GM19240 (cell line): ENCODE measurements at regions not wholly inside any gene's neighbourhood (a gene's known extent, or its start where the extent isn't known, plus 50 kb on each side); places are given as distances from the start of the nearest gene placed in this dataset.
"Not testable (repeated sequence)": the region's sequence is repeated elsewhere in the genome, so short reads cannot be mapped to it uniquely, and the experiment has no call there.

ENCODE experiments used
- DNase-seq: peaks from one replicate; pipeline ENCODE4 v3.0.0; 2011; ENCODE audit warnings: low spot score; ENCODE audit not compliant: insufficient read length

DNA sequence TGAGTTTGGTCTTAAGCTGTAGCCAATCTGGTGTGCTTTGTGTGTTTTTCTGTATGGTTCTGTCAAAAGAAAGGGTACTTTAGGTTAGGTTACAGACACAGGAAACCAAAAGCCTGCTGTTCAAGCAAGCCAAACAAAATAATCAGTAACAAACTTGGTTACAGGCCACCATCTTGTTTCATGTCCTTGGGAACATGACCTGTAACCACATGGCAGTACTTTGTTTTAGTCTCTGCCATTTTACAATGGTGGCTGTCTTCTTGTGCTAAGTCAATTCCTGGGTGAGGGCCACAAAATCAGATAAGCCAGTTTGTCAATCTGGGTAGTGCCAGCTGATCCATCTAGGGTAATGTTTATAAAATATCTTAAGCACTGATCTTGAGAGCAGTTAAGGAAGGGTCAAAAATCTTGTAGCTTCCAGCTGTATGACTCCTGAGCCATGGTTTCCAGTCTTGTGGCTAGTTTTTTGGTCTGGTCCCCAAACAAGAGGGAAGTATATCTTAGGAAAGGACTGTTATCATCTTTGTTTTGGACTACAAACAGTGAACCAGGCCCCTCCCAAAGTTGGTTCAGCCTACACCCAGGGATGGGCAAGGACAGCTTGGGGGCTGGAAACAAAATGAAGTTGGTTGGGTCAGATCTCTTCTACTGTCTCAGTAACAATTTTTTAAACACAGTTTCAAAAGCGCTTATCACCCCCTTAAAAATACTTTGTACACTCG, 90.0 kb downstream of the IGLL5 start:
- DNase-seq: no peak

DNA sequence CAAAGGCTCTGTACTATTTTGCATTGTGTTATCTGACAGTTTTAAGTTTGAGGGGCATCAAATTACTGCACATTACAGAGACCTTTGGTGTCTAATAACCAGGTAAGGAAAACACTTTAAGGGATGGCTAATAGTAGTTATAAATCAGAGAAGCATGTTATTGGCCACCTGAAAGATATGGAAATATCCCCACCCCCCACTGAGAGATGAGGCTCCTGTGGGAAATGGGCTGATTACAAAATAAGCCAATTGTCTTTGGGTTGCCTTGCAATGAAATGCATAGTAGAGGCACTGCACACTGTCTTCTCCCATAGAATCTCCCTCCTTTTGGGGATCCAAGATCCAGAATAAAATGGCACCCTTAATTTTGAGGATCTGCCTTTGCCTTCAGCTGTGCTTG, 91.0 kb downstream of the IGLL5 start:
- DNase-seq: no peak

DNA sequence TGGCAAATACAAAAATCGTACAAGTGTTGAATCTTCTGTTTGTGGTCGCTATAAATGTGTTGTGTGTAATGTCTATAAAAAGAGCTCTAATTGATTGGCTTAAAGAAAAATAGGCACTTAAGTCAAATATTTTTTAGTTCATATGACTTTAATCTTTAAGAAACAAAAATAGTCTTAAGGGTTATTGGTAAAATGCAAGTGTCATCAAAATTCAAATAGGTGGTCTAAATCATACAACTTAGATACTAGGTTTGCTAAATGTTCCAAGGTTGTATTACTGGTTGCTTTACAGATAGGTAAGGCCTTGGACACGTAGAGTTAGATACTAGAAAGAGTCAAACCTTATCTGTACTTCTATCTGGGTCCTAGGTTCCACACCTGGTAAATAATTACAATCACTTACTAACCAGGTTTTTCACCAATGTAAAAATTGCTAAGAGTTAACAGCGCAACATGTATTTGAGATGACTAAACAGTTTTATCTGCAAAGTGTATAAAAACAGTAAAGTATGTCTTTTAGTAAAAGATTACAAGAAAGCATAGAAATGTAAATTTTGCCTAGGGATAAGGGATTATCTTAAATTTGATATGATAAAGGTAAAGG, 91.1 kb upstream of the GNAZ start:
- DNase-seq: no peak

DNA sequence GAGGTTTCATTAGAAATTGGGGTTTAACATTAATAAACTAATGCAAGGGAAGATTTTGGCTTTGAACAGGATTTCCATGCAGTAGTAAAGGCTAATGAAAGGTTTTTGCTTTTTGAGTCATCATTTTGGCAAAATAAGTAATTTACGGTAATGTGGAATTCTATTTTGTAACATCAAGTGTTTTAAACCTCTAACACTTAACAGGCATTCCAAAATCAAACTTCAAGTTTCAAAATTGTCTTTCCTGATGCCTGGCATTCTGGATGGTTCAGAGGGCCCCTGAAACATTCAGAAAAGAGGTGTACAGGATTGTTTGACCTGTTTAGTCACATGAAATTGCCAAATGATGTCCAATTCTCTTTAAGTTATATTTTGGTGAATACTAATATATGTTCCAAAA, 90.4 kb upstream of the GNAZ start:
- no peak for DNase-seq

DNA sequence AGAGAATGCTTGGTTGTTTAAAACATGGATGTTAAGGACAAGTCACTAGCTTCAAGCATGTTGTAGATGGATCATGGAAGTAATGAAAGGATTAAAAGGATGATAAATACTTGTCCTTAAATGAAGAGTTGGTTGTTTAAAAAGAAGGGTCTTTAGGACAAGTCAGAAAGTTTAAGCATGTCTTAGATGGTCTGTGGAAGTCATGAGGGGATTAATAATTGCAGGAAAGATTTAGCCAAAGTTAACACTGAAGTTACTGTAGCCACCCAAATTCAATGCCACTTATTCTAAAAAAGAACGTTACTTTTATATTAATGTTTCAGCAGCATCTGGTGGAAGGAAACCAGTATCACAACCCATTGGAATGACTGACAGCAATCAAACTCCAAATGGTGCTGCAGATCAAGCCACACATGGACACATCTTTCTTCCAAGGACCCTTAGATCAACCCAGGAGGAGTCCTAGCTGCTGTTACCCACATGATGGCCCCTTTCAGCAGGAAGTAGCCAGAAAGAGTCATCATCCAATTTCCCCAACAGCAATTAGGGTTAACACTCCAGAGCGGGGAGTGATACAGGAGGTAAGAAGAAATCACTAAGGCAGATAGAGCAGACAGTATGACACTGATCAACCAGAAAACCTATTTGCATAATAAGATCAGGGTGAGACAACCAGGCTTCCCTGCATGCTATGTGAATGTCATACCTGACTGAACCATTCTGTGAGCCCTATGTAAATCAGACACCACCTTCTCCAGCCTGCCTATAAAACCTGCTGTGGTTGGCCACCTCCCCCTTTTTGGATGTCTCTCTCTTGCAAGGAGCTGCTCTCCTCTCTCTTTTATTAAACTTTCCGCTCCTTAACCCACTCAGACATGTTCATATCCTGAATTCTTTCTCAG, 88.4 kb upstream of the GNAZ start:
- DNase-seq: no peak

DNA sequence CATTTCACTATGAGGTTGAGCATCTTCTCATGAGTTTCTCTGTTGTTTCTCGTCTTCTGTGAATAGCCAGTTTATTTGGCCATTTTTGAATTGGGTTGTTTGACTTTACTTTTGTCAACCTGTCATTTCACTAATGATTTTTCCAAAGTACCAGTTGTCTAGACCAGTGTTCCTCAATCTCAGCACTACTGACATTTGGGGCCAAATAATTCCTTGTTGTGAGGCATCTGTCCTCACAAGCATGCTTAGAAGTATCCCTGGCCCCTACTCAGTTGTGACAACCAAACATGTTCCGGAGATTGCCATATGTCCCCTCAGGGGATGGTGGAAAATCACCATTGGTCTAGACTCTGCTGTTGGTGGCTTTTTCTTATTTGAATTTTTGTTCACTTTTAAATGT, 87.7 kb upstream of the GNAZ start:
- no peak for DNase-seq

DNA sequence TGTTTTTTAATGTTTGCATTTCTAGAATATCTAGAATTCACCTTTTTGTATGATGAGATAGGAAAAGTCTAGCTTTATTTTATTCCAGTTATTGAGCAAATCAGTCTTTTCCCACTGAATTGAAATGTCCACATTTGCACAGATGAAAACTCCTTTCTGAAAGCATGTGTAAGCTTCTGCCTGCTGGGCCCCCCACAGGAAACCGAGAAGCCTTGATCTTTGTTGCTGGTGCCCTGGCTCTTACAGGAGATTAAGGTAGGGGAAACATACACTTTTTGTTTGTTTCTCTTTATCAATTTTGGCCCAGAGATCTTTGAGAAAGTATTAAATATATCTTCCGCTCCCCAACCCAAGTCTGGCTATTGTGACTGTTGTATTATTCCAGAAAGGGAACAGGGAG, 87.2 kb upstream of the GNAZ start:
- no peak for DNase-seq

DNA sequence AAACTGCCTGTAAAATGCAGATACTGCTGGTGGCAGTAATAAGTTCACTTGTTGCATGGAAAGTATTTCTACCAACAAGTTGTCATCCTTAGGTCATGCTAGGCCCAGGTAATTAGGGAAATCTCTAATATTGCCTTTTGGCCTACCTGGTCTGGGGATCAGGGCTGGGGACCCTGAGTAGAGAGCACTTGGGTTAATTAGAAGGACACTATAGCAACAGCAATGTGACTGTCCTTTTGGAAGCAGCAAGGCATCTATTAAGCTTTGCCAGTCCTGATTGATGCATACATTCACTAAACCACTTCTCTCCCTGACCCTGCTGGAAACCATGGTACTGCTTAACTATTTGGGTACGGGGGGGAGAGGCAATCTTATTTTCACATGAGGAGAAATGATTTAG, 86.5 kb upstream of the GNAZ start:
- no peak for DNase-seq

DNA sequence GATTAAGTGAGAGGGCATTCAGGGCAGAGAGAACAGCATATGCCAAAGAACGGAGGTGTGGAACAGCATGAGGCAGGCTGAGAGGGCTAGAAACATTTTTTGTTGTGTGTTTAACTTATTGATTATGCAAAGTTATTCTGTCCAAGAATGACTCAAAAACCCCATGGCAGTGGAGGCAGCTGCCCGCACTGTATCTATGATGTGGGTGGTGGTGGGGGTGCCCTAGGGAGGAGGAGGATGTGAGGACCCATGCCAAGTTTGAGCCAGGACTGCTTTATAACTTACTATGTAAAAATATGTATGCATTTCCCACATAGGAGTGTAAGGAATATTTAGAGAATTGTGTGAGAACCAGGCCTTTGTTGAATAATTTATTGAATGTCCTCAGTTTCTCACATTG, 85.4 kb upstream of the GNAZ start:
- DNase-seq: no peak

DNA sequence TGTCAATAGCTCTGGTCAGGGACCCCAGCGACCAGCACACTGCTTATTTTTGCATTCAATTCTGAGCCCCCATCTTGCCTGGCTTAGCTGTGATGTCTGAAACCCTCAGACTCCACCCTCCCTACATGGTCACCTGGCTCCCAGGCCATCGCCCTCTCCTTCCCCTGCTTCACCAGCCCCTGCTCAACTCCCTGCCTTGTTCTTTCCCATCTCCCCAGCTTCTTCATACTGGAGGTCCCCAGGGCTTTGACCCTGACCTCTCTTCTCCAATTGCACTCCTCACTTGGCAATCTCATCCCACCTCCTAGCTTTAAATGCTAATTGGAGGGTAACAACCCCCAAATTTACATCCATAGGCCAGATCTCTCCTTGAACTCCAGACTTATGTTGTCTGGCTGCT, 84.3 kb upstream of the GNAZ start:
- no peak for DNase-seq

DNA sequence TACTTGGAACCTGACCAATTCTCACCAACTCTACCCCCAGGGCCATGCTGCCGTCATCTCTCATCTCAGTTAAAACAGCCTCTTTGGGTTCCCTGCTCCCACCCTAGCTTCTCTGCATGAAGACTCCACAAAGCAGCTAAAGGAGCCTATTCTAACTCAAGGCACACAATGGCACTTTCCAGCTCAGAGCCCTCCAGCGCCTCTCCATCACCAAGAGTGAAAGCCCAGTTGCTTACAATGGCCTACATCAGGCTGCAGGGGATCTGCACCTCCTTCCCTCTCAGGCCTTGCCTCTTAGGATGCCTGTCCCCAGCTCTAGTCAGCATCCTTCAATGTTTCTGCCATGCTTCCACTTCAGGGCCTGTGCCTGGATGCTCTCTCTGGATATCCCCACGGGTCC, 83.7 kb upstream of the GNAZ start:
- DNase-seq: no peak

DNA sequence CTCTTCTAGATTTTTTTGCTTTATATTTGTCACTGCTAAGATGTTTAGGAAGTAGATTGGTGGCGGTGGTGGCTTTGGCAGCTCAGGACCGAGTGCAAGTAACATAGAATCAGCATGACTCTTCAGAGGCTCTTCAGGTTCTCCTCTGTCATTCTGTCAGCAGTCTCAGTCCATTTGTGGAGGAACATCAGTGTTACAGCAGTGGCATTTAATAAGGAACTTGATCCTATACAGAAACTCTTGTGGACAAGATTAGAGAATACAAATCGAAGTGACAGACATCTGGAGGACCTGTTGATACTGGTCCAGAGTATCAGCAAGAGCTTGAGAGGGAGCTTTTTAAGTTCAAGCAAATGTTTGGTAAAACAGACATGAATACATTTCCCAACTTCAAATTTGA, 82.2 kb upstream of the GNAZ start:
- no peak for DNase-seq

DNA sequence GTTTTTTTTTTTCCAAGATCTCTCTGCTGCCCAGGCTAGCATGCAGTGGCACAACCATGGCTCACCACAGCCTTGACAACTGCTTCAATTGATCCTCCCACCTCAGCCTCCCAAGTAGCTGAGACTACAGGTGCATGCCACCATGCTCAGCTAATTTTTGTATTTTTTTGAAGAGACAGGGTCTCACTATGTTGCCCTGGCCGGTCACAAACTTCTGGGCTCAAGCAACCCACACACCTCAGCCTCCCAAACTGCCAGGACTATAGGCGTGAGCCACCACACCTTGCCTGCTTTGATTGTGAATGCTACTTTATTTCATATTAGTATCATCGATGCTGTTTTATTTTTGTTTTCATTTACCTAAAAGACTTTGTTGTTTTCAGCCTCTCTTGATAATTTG, 81.5 kb upstream of the GNAZ start:
- no peak for DNase-seq

DNA sequence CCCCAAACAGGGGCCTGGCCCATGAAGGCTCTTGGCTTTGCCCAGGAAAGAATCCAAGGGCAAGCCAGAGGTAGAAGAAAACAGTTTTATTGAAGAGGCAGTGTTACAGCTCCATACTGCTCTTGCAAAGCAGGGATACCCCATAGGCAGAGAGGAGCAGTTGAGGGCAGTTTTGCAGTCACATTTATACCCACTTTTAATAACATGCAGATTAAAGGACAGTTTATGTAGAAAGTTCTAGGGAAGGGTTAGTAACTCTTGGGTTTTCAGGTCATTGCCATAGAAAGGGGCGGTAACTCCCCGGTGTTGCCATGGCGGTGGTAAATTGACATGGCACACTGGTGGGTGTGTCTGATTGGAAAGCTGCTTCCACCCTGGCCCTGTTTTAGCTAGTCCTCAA, 80.5 kb upstream of the GNAZ start:
- DNase-seq: no peak

DNA sequence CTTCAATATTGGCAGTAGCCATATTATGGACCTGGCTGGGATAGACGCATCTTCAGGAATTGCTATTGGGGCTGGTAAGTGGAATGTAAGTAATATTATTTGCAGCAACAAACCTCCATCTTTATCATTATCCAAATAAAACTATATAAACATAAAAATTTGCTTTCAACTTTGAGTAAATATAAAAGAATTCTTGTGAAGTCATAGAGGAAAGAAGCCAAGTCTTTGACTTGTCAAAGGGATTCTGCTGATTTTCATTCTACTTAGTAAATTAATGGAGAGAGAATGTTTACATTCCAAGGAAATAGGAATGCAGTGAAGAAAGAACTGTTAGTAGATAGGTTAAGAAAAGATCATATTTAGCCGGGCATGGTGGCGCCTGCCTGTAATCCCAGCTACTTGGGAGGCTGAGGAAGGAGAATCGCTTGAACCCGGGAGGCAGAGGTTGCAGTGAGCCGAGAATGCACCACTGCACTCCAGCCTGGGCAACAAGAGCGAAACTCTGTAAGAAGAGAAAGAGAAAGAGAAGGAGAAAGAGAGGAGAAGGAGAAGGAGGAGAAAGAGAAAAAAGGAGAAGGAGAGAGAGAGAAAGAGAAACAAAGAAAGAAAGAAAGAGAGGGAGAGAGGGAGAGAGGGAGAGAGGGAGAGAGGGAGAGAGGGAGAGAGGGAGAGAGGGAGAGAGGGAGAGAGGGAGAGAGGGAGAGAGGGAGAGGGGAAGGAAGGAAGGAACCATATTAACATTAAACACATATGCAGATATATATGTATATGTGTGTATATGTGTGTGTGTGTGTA, 79.4 kb upstream of the GNAZ start:
- not testable (repeated sequence) for DNase-seq

DNA sequence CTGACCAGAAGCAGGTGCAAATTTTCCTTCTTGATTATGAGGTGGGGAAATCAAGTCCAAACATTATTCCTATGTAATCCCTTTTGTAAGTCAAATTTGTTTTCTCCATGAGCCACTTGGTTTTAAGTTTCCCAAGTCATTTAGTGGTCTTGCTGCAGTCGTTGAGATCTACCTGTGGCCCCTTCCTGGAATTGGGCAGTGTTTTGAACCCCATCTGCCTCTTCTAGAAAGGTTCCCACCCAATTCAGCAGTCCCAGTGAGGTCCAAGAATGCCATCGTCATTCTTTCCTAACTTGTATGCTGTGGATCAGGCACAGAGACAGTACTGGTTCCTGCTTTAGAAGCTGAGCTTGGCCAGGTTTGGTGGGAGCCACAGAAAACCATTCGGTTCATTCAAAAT, 77.8 kb upstream of the GNAZ start:
- no peak for DNase-seq

DNA sequence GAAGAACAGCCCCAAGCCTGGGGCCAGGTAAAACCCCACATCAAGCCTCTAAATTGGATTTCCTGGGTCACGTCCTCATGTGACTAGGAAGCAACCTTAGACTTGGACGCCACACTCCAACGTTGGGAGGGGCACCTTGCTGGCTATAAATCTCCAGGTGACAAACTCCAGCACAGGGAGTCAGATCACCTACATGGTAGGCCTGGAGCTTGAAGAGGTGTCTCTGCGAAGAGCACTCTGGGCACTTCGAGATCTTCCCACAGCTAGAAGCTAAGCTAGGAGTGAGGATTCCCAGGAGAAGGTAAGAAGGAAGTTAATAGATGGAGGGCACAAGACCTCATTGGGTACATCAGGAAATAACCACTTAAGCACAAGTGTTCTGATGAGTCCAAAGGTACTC, 77.1 kb upstream of the GNAZ start:
- DNase-seq: no peak

DNA sequence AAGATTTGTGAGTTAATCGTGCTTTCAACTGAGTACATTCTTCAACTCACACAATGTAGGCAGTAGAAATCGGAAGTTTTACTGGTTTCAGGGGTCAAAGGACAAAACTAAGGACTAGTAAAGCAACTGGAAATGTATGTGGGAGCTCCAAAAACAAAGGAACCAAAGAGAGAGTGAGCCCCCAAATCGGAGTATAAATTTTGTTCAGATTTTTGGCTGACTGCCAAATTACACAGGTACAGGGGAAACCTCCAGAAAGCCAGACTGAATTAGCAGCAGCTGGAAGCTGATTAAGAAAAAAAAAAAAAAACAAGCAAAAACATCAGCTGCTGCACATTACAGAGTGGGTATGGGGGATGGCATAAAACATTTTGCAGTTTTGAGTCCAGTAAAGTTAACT, 75.2 kb upstream of the GNAZ start:
- no peak for DNase-seq

DNA sequence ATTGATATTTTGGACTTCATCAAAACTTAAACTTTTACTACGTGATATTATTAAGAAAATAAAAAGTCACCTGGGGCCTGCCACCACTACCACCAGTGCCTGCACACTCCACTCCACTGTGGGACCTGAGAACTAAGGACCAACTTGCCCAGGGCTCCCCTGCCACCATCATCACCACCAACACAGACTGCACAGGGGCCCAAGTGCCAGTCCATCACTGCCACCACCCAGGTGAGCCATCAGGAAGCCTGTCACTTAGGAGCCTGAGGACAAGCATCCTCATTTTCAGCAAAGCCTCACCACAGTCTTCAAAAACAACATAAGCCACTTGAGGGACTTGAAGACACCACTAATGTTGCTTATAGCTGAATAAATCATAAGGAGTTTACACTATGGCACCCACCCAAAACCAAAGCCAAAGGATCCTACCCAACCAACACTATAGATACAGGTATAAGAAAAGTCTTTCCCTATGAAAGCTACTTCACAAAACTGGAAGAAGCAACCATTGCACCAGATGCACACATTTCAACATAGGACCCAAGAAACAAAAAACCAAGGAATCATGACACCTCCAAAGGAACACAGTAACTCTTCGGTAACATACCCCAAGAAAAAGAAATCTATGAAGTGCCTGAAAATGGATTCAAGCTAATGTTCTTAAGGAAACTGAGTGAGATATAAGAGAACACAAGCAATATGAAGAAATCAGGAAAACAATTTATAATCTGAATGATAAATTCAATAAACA, 73.6 kb upstream of the GNAZ start:
- DNase-seq: no peak

DNA sequence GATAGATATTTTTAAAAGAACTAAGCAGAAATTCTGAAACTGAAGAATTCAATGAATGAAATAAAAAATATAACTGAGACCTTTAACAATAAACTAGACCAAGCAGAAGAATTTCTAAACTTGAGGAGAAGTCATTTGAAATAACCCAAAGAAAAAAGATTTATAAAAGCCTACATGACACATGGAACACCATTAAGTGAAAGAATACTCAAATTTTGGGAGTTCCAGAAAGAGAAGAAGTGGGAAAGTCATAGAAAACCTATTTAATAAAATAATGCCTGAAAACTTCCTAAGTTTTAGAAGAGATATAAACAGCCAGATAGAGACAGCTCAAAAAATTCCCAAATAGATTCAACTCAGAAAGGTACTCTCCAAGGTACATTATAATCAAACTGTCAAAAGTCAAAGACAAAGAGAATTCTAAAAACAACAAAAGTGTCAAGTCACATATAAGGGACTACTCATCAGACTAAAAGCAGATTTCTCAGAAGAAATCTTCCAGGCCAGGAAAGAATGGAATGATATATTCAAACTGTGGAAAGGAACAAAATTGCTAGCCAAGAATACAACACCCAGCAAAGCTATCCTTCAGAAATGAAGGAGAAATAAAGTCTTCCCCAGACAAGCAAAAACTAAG, 72.9 kb upstream of the GNAZ start:
- DNase-seq: no peak

DNA sequence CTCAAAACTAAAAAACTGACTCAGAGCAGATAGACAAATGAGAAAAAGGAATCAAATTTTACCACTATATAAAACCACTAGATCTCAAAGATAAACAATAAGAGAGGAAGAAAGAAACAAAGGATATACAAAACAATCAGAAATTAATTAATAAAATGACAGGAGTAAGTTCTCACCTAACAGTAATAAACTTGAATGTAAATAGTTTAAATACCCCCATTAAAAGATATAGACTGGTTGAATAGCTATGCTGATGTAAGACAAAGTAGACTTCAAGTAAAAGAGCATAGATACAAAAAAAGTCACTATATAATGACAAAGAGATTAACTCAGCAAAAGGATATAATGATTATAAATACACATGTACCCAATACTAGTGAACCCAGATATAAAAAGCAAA, 72.3 kb upstream of the GNAZ start:
- DNase-seq: no peak
